ENCODE measurements at regions not wholly inside any gene's neighbourhood (a gene's known extent, or its start where the extent isn't known, plus 50 kb on each side); places are given as distances from the start of the nearest gene placed in this dataset.

GRCh38 chr20:12391099-12391498, 473.4 kb downstream of the BTBD3 start:
- TF ChIP-seq GATA3 (IDR thresholded peaks at IDR 0.05; ENCODE audit: low read depth, low read length) (no peak), GATA2 (IDR thresholded peaks at IDR 0.05; ENCODE audit: low read depth, low read length) (no peak)

All from SH-SY5Y (cell line).